ENCODE measurements at regions not wholly inside any gene's neighbourhood (a gene's known extent, or its start where the extent isn't known, plus 50 kb on each side); places are given as distances from the start of the nearest gene placed in this dataset.

DNA sequence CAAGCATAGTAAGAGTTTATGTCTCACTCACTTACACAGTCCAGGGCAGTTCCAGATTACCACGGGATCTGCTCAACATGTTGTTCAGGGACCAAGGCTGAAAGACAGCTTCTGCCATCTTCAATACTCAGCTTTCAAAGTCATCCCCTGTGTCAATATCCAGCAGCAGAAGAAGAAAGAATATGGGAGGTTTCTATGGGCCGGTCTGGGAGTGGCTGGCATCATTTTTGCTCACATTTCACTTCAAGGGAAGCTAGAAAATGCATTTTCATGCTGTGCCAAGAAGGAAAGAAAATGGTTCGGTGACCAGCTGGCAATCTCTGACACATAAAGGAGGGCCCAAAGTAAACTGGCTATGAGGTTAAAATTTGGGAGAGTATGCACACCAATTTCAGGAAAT is 211.5 kb upstream of the KLF3 start:
- Histone ChIP-seq H3K4me3 (replicated peaks; ENCODE audit: insufficient read depth, low read length) (no peak overlapping the region), H3K27me3 (ENCODE audit: insufficient read depth, poor library complexity, severe bottlenecking) (no peaks in the 10 kb centered on the region), H3K27ac (replicated peaks) (no peak overlapping the region)
- TF ChIP-seq, protein P1, sequence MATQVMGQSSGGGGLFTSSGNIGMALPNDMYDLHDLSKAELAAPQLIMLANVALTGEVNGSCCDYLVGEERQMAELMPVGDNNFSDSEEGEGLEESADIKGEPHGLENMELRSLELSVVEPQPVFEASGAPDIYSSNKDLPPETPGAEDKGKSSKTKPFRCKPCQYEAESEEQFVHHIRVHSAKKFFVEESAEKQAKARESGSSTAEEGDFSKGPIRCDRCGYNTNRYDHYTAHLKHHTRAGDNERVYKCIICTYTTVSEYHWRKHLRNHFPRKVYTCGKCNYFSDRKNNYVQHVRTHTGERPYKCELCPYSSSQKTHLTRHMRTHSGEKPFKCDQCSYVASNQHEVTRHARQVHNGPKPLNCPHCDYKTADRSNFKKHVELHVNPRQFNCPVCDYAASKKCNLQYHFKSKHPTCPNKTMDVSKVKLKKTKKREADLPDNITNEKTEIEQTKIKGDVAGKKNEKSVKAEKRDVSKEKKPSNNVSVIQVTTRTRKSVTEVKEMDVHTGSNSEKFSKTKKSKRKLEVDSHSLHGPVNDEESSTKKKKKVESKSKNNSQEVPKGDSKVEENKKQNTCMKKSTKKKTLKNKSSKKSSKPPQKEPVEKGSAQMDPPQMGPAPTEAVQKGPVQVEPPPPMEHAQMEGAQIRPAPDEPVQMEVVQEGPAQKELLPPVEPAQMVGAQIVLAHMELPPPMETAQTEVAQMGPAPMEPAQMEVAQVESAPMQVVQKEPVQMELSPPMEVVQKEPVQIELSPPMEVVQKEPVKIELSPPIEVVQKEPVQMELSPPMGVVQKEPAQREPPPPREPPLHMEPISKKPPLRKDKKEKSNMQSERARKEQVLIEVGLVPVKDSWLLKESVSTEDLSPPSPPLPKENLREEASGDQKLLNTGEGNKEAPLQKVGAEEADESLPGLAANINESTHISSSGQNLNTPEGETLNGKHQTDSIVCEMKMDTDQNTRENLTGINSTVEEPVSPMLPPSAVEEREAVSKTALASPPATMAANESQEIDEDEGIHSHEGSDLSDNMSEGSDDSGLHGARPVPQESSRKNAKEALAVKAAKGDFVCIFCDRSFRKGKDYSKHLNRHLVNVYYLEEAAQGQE (IDR thresholded peaks at IDR 0.05; ENCODE audit: insufficient replicate concordance, low read depth), result no peak
- TF ChIP-seq, protein P2, sequence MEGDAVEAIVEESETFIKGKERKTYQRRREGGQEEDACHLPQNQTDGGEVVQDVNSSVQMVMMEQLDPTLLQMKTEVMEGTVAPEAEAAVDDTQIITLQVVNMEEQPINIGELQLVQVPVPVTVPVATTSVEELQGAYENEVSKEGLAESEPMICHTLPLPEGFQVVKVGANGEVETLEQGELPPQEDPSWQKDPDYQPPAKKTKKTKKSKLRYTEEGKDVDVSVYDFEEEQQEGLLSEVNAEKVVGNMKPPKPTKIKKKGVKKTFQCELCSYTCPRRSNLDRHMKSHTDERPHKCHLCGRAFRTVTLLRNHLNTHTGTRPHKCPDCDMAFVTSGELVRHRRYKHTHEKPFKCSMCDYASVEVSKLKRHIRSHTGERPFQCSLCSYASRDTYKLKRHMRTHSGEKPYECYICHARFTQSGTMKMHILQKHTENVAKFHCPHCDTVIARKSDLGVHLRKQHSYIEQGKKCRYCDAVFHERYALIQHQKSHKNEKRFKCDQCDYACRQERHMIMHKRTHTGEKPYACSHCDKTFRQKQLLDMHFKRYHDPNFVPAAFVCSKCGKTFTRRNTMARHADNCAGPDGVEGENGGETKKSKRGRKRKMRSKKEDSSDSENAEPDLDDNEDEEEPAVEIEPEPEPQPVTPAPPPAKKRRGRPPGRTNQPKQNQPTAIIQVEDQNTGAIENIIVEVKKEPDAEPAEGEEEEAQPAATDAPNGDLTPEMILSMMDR (IDR thresholded peaks at IDR 0.05; ENCODE audit: insufficient read depth, low read length), result no peak
- TF ChIP-seq POLR2AphosphoS5 (IDR thresholded peaks at IDR 0.05; ENCODE audit: low read depth), result no peak
- TF ChIP-seq SPI1 (IDR thresholded peaks at IDR 0.05; ENCODE audit: borderline replicate concordance, low read depth), result no peak
- TF ChIP-seq GABPA (IDR thresholded peaks at IDR 0.05; ENCODE audit: low read depth), result no peak
- DNase-seq (ENCODE audit: low read depth in 1 of 2, low spot score in 1 of 2), result no peak

DNA sequence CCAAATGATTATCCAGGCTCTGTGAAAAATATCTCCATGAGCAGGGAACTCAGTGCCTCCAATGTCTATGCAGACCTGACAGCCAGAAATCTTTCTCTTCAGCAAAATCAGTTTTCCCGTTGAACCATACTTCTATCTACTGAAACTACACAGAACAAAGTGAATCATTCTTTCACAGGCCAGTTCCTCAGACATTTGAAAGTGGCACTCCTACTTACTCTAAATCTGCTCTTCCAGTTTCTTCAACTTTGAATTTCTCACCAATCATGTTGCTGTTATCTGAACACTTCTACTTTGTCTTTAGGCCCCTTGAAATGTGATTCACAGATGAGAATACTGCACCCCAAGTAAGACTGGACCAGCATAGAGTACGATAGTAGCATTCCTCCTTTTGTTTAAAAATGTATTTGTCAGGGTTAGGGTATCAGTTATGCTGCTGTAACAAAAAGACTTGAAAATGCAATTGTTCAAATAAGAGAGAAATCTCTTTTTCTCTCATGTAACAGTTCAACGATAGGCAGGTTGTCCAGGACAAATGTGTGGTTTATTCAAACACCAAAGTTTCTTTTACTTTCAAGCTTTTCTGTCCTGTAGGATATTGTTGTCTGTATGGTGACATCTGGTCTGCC is 210.6 kb upstream of the KLF3 start:
- no peak for DNase-seq (ENCODE audit: low read depth in 1 of 2, low spot score in 1 of 2)
- TF ChIP-seq POLR2AphosphoS5 (IDR thresholded peaks at IDR 0.05; ENCODE audit: low read depth) (no peak), GABPA (IDR thresholded peaks at IDR 0.05; ENCODE audit: low read depth) (no peak), SPI1 (IDR thresholded peaks at IDR 0.05; ENCODE audit: borderline replicate concordance, low read depth) (no peak)
- TF ChIP-seq, protein P2 (IDR thresholded peaks at IDR 0.05; ENCODE audit: insufficient read depth, low read length), result no peak
- TF ChIP-seq, protein P1 (IDR thresholded peaks at IDR 0.05; ENCODE audit: insufficient replicate concordance, low read depth), result no peak
- Histone ChIP-seq H3K27ac (replicated peaks) (no peak overlapping the region), H3K4me3 (replicated peaks; ENCODE audit: insufficient read depth, low read length) (no peak overlapping the region), H3K27me3 (ENCODE audit: insufficient read depth, poor library complexity, severe bottlenecking) (no peaks in the 10 kb centered on the region)

DNA sequence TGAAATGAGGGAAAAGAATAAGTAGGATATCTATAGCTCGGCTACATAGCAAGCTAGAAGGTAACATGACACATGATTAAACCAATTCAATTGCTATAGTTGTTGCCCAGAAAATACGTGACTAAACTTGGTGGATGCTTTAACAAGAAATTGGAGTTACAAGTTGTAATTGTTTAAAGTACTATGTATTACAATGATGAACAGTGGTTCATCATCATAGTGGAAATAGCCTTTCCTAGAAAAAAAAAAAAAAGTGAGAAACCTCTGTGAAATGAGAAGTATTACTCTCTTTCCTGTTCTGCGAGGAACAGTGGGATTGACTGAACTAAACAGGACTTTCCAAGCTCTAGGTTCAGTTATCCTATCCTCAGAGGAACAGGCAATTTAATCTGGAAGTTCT is 209.7 kb upstream of the KLF3 start:
- no peak overlapping the region for H3K4me3 ChIP-seq (replicated peaks; ENCODE audit: insufficient read depth, low read length)
- TF ChIP-seq, protein P1 (IDR thresholded peaks at IDR 0.05; ENCODE audit: insufficient replicate concordance, low read depth), result no peak
- TF ChIP-seq SPI1 (IDR thresholded peaks at IDR 0.05; ENCODE audit: borderline replicate concordance, low read depth) (no peak), POLR2AphosphoS5 (IDR thresholded peaks at IDR 0.05; ENCODE audit: low read depth) (no peak), GABPA (IDR thresholded peaks at IDR 0.05; ENCODE audit: low read depth) (no peak)
- TF ChIP-seq, protein P2 (IDR thresholded peaks at IDR 0.05; ENCODE audit: insufficient read depth, low read length), result no peak
- H3K27ac ChIP-seq (replicated peaks), result no peak overlapping the region
- no peak for DNase-seq (ENCODE audit: low read depth in 1 of 2, low spot score in 1 of 2)
- no peaks in the 10 kb centered on the region for H3K27me3 ChIP-seq (ENCODE audit: insufficient read depth, poor library complexity, severe bottlenecking)

Data from HL-60 (cell line).